NOMO-1 treated with DMSO at 0.1 percent for 48 hours (cell line): ENCODE measurements at regions not wholly inside any gene's neighbourhood (a gene's known extent, or its start where the extent isn't known, plus 50 kb on each side); places are given as distances from the start of the nearest gene placed in this dataset.

Source experiments
- DNase-seq: peaks from one replicate; lab custom pipeline; 2025; ENCODE audit not compliant: unreplicated experiment; lab: John Stamatoyannopoulos, UW

- DNase-seq = no peak
Measured at GRCh38 chr20:39390186-39390585, 428.0 kb downstream of the DHX35 start.

- no peak for DNase-seq
Measured at GRCh38 chr20:39381595-39381994, 419.5 kb downstream of the DHX35 start.

GRCh38 chr20:39378776-39379175 is 416.6 kb downstream of the DHX35 start:
- DNase-seq = no peak

GRCh38 chr20:39376788-39377187 is 414.6 kb downstream of the DHX35 start:
- DNase-seq = no peak

GRCh38 chr20:39364320-39364719 is 402.2 kb downstream of the DHX35 start:
- no peak for DNase-seq

- no peak for DNase-seq
Measured at GRCh38 chr20:39359981-39360620, 398.0 kb downstream of the DHX35 start.

GRCh38 chr20:39358052-39358451 is 395.9 kb downstream of the DHX35 start:
- DNase-seq = no peak

GRCh38 chr20:39356908-39357307 is 394.8 kb downstream of the DHX35 start:
- DNase-seq = no peak

GRCh38 chr20:39349240-39349639 is 387.1 kb downstream of the DHX35 start:
- DNase-seq = no peak

GRCh38 chr20:39347626-39348025 is 385.5 kb downstream of the DHX35 start:
- DNase-seq = no peak

- no peak for DNase-seq
Measured at GRCh38 chr20:39342463-39342862, 380.3 kb downstream of the DHX35 start.

GRCh38 chr20:39338469-39339376 is 376.6 kb downstream of the DHX35 start:
- no peak for DNase-seq

GRCh38 chr20:39333211-39333610 is 371.1 kb downstream of the DHX35 start:
- DNase-seq = no peak

- DNase-seq = no peak
Measured at GRCh38 chr20:39328347-39328746, 366.2 kb downstream of the DHX35 start.

GRCh38 chr20:39326050-39326449 is 363.9 kb downstream of the DHX35 start:
- DNase-seq = no peak

GRCh38 chr20:39318911-39319310 is 356.8 kb downstream of the DHX35 start:
- no peak for DNase-seq

- DNase-seq = no peak
Measured at GRCh38 chr20:39312676-39313075, 350.5 kb downstream of the DHX35 start.

- DNase-seq = no peak
Measured at GRCh38 chr20:39311851-39312506, 349.8 kb downstream of the DHX35 start.

- no peak for DNase-seq
Measured at GRCh38 chr20:39310363-39310995, 348.3 kb downstream of the DHX35 start.

GRCh38 chr20:39309458-39309857 is 347.3 kb downstream of the DHX35 start:
- DNase-seq = no peak

GRCh38 chr20:39302312-39302711 is 340.2 kb downstream of the DHX35 start:
- no peak for DNase-seq
